Aorta (tissue), 5 donors: ENCODE measurements at regions not wholly inside any gene's neighbourhood (a gene's known extent, or its start where the extent isn't known, plus 50 kb on each side); places are given as distances from the start of the nearest gene placed in this dataset.

ENCODE experiments used
- ATAC-seq: fragments of 200-7000 bp; cut with Tn5 transposase; one replicate; pipeline ENCODE4 v1.9.1; 2022; ENCODE audit warnings: moderate library complexity; ENCODE audit not compliant: low FRiP score
- DNase-seq, 2 donors: peaks; one replicate each; pipeline ENCODE4 v3.0.0-alpha.2; 2020
- H3K27ac ChIP-seq, 2 donors: one replicate each; pipeline ENCODE4 v1.5.1; 2013; ENCODE audit warnings: low read length in 2 of 2, mild to moderate bottlenecking in 2 of 2, moderate library complexity in 2 of 2, control low read depth in 1 of 2, inconsistent platforms in 1 of 2, low read depth in 1 of 2
- H3K27me3 ChIP-seq, 2 donors: one replicate each; pipeline ENCODE4 v1.6.1; 2013; ENCODE audit warnings: control low read depth in 1 of 2, low read length in 1 of 2, mild to moderate bottlenecking in 1 of 2, moderate library complexity in 1 of 2; ENCODE audit not compliant: insufficient read depth in 2 of 2, control insufficient read depth in 1 of 2
- H3K36me3 ChIP-seq, 2 donors: one replicate each; pipeline ENCODE4 v1.6.1; 2013; ENCODE audit warnings: control low read depth in 1 of 2, low read length in 1 of 2, mild to moderate bottlenecking in 1 of 2; ENCODE audit not compliant: insufficient read depth in 2 of 2, control insufficient read depth in 1 of 2
- H3K4me1 ChIP-seq, 2 donors: one replicate each; pipeline ENCODE4 v1.6.1; 2013; ENCODE audit warnings: low read length in 2 of 2, control low read depth in 1 of 2, mild to moderate bottlenecking in 1 of 2, moderate library complexity in 1 of 2; ENCODE audit not compliant: insufficient read depth in 2 of 2, control insufficient read depth in 1 of 2
- H3K4me3 ChIP-seq, 2 donors: one replicate each; pipeline ENCODE4 v1.5.1; 2013; ENCODE audit warnings: low read length in 2 of 2, control low read depth in 1 of 2, mild to moderate bottlenecking in 1 of 2
- H3K9me3 ChIP-seq: one replicate; pipeline ENCODE4 v1.6.1; 2013; ENCODE audit warnings: mild to moderate bottlenecking, low read length; ENCODE audit not compliant: control insufficient read depth
- WGBS, 2 donors: extraction: QIAGEN DNeasy Blood & Tissue Kit; methylation state at CpG; one replicate each; pipeline ENCODE4 v1.1.7; 2013; 5-methylcytosine and 5-hydroxymethylcytosine counted together
- intact Hi-C, 2 donors: fragments of 100-400 bp; cut with DNase I; formaldehyde crosslinking; loops; one replicate each; pipeline versions ENCODE4 v1.14.2 to v1.15.0; 2022
- donor health status: healthy with polysubstance abuse.
- donor health status: Bipolar disorder and iron deficiency.
- donor health status: DM: no; HTN: no; CAD: no.
- donor health status: DM: no; HTN: no; CAD: no.
- donor health status: DM: yes; HTN: yes; CAD: no.

- H3K36me3 ChIP-seq, result no peaks in the 10 kb centered on the region
- no peak overlapping the region for H3K27ac ChIP-seq
- 54 to 56% methylated on average over 4 of the region's 4 CpGs for WGBS, 2 donors
- no peaks in the 10 kb centered on the region for H3K27me3 ChIP-seq
- DNase-seq, result no peak
- no peak for ATAC-seq
- intact Hi-C loops, result no loop called here
- no peaks in the 10 kb centered on the region for H3K4me1 ChIP-seq
- H3K4me3 ChIP-seq, result no peak overlapping the region
- no peaks in the 10 kb centered on the region for H3K9me3 ChIP-seq
Measured at GRCh38 chr9:31084350-31084749, 1300.1 kb upstream of the ACO1 start.

GRCh38 chr9:31089549-31090221 is 1294.8 kb upstream of the ACO1 start:
- H3K27me3 ChIP-seq, result no peaks in the 10 kb centered on the region
- no peak for ATAC-seq
- no peak overlapping the region for H3K4me3 ChIP-seq

DNA sequence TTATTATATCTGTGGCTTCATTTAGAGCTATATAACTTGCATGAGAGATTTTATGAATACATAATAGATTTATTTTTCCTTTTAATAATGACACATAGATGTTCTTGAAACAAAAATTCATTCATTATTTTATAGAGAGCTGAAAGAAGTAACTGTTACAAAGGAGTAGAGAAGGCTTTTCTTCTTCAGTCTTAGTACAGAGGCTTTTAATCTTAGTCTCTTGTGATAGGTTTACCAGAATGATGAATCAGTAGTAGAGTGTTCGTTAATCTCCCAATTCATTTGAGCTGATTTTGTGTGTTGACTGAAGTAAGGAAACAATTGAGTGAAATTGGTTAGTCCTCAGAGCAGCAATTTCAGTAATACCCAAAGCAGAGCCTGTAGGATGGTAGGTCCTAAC is 1284.1 kb upstream of the ACO1 start:
- 72 to 82% methylated on average over 1 of the region's 1 CpG for WGBS, 2 donors
- Histone ChIP-seq H3K27ac (no peak overlapping the region), H3K4me1 (no peaks in the 10 kb centered on the region), H3K9me3 (no peaks in the 10 kb centered on the region), H3K4me3 (no peak overlapping the region), H3K27me3 (no peaks in the 10 kb centered on the region), H3K36me3 (no peaks in the 10 kb centered on the region)
- intact Hi-C loops, result no loop called here
- ATAC-seq (no peak), DNase-seq (no peak)

More at GRCh38 chr9:31089549-31090221, 1294.8 kb upstream of the ACO1 start:
- H3K9me3 ChIP-seq, result no peaks in the 10 kb centered on the region
- intact Hi-C loops, result no loop called here
- H3K36me3 ChIP-seq, result no peaks in the 10 kb centered on the region
- no peak overlapping the region for H3K27ac ChIP-seq
- DNase-seq, result no peak
- H3K4me1 ChIP-seq, result no peaks in the 10 kb centered on the region

DNA sequence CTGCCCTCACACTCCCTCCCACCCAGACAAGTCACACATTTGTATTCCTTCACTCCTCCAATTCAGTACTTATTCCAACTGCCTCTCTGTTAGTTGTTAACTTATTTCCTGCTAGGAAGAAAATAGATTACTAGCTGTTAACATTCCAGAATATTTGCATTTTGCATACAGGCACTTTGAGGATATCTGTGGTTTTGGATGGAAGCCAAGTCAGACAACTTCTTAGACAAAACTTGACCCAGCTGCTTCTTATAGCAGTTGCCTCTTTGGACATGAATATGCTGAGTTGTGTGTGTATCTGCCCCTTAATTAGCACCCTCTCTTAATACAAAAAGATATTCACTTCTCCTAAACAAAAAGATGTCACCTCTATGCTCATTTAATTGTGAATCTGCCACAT is 1280.6 kb upstream of the ACO1 start:
- intact Hi-C loops, result no loop called here
- H3K27me3 ChIP-seq, result no peaks in the 10 kb centered on the region
- H3K4me3 ChIP-seq, result no peak overlapping the region
- ATAC-seq (no peak), DNase-seq (no peak)
- no peaks in the 10 kb centered on the region for H3K36me3 ChIP-seq
- no peaks in the 10 kb centered on the region for H3K9me3 ChIP-seq
- no peak overlapping the region for H3K27ac ChIP-seq
- no peaks in the 10 kb centered on the region for H3K4me1 ChIP-seq

GRCh38 chr9:31104249-31104648 is 1280.2 kb upstream of the ACO1 start:
- Histone ChIP-seq H3K4me1 (no peaks in the 10 kb centered on the region), H3K27ac (no peak overlapping the region), H3K9me3 (no peaks in the 10 kb centered on the region), H3K36me3 (no peaks in the 10 kb centered on the region), H3K27me3 (no peaks in the 10 kb centered on the region), H3K4me3 (no peak overlapping the region)
- DNase-seq, result no peak
- WGBS, 2 donors, result 63 to 65% methylated on average over 4 of the region's 4 CpGs
- intact Hi-C loops, result no loop called here
- ATAC-seq, result no peak

- Histone ChIP-seq H3K27me3 (no peaks in the 10 kb centered on the region), H3K36me3 (no peaks in the 10 kb centered on the region), H3K4me3 (no peak overlapping the region), H3K27ac (no peak overlapping the region), H3K4me1 (no peaks in the 10 kb centered on the region), H3K9me3 (no peaks in the 10 kb centered on the region)
- DNase-seq (no peak), ATAC-seq (no peak)
- intact Hi-C loops, result no loop called here
Measured at GRCh38 chr9:31112491-31112890, 1272.0 kb upstream of the ACO1 start.

- H3K36me3 ChIP-seq, result no peaks in the 10 kb centered on the region
- DNase-seq (no peak), ATAC-seq (no peak)
- no peak overlapping the region for H3K4me3 ChIP-seq
- H3K9me3 ChIP-seq, result no peaks in the 10 kb centered on the region
- whole genome bisulfite sequencing, 2 donors, result 73 to 79% methylated on average over 1 of the region's 1 CpG
- no peak overlapping the region for H3K27ac ChIP-seq
- H3K27me3 ChIP-seq, result no peaks in the 10 kb centered on the region
- H3K4me1 ChIP-seq, result no peaks in the 10 kb centered on the region
- intact Hi-C loops, result no loop called here
Measured at GRCh38 chr9:31114346-31114745, 1270.1 kb upstream of the ACO1 start.

DNA sequence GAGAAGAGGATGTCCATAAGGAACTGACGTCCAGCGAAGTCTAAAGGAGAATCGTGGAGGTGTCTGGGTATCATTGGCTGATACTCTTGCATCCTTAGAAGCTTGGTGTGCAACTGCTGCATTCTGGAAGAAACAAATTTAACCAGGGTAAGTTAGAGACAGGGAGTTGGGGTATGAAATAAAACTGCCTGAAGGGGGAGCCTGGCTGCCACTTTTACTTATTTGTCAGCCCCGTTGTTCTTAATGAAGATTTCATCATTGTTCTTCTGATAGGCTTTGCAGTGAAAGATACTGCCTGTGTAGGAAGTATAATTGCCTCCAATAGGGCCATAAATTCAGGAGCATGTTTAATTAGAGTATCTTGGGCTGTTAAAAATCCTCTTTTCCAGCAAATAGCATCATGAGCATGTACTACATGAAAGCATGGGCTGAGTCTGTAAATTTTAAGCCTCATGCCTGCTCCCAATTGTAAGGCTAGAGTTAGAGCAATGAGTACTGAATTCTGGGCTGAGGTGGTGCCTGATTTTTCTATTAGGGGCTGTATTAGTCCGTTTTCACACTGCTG is 1264.5 kb upstream of the ACO1 start:
- no peak overlapping the region for H3K4me3 ChIP-seq
- ATAC-seq (no peak), DNase-seq (no peak)
- no peaks in the 10 kb centered on the region for H3K4me1 ChIP-seq
- WGBS, 2 donors, result 42 to 44% methylated on average over 5 of the region's 5 CpGs
- no peaks in the 10 kb centered on the region for H3K36me3 ChIP-seq
- H3K27me3 ChIP-seq, result no peaks in the 10 kb centered on the region
- H3K9me3 ChIP-seq, result no peaks in the 10 kb centered on the region
- intact Hi-C loops, result no loop called here
- no peak overlapping the region for H3K27ac ChIP-seq

- no peaks in the 10 kb centered on the region for H3K36me3 ChIP-seq
- no peaks in the 10 kb centered on the region for H3K4me1 ChIP-seq
- no peak for DNase-seq
- WGBS, 2 donors, result 38 to 45% methylated on average over 1 of the region's 1 CpG
- no peak overlapping the region for H3K4me3 ChIP-seq
- intact Hi-C loops, result no loop called here
- H3K9me3 ChIP-seq, result no peaks in the 10 kb centered on the region
- H3K27ac ChIP-seq, result no peak overlapping the region
- no peak for ATAC-seq
- H3K27me3 ChIP-seq, result no peaks in the 10 kb centered on the region
Measured at GRCh38 chr9:31124389-31124788, 1260.1 kb upstream of the ACO1 start.
